GM23338 (cell line): ENCODE measurements at regions not wholly inside any gene's neighbourhood (a gene's known extent, or its start where the extent isn't known, plus 50 kb on each side); places are given as distances from the start of the nearest gene placed in this dataset.
A peak's percentile ranks its signal among the peaks of the same experiment; 100 is the strongest.

Experiments used
- CREB1 ChIP-seq: fragments of 250-450 bp; sonication (Bioruptor Pico); IDR thresholded peaks from 2 replicates; pipeline ENCODE4 v1.5.0; 2020; ENCODE audit warnings: low read depth, mild to moderate bottlenecking, moderate library complexity
- CTCF ChIP-seq, 2 experiments: fragments of 200-600 bp in 1 of 2; sonication (generic) in 1 of 2; conservative IDR thresholded peaks; 2 replicates each; pipeline versions ENCODE4 v1.5.1 to v1.6.1; 2016 to 2017; ENCODE audit warnings: antibody characterized with exemption in 2 of 2, low read depth in 2 of 2, mild to moderate bottlenecking in 2 of 2, moderate library complexity in 1 of 2
- EZH2 ChIP-seq: fragments of 200-600 bp; sonication (generic); IDR thresholded peaks from one replicate; pipeline ENCODE4 v1.8.0; 2017; ENCODE audit warnings: antibody characterized with exemption, mild to moderate bottlenecking, low read depth; ENCODE audit not compliant: unreplicated experiment
- NANOG ChIP-seq: IDR thresholded peaks from 2 replicates; pipeline ENCODE4 v1.6.1; 2016; ENCODE audit warnings: antibody characterized with exemption, borderline replicate concordance
- POLR2AphosphoS5 ChIP-seq: IDR thresholded peaks from 2 replicates; pipeline ENCODE4 v1.6.1; 2016; ENCODE audit warnings: antibody characterized with exemption, low read depth
- REST ChIP-seq: IDR thresholded peaks from one replicate; pipeline ENCODE4 v1.6.1; 2018; ENCODE audit warnings: antibody characterized with exemption; ENCODE audit not compliant: unreplicated experiment
- STAT1 ChIP-seq: IDR thresholded peaks from one replicate; pipeline ENCODE4 v1.6.1; 2016; ENCODE audit warnings: antibody characterized with exemption; ENCODE audit not compliant: unreplicated experiment
- ZNF331 ChIP-seq: fragments of 250-450 bp; sonication (Bioruptor Pico); IDR thresholded peaks from 2 replicates; pipeline ENCODE4 v1.5.0; 2020; ENCODE audit warnings: low read depth, mild to moderate bottlenecking, moderate library complexity
- ZNF462 ChIP-seq: fragments of 250-450 bp; sonication (Bioruptor Pico); IDR thresholded peaks from 2 replicates; pipeline ENCODE4 v1.5.0; 2020; ENCODE audit warnings: mild to moderate bottlenecking, moderate library complexity

GRCh38 chr18:42635378-42636048 lies 480.0 kb downstream of the RIT2 start:
- TF ChIP-seq CTCF (conservative IDR thresholded peaks at IDR 0.05; ENCODE audit: low read depth in 2 of 2) = peak; percentile 59 to 63
- TF ChIP-seq ZNF462 (CRISPR knock-in tag) = no peak
- no peak for TF ChIP-seq EZH2
- no peak for TF ChIP-seq NANOG
- no peak for TF ChIP-seq STAT1
- no peak for TF ChIP-seq ZNF331 (CRISPR knock-in tag)
- no peak for TF ChIP-seq CREB1 (CRISPR knock-in tag)
- TF ChIP-seq REST = no peak
- no peak for TF ChIP-seq POLR2AphosphoS5
